ENCODE measurements at regions not wholly inside any gene's neighbourhood (a gene's known extent, or its start where the extent isn't known, plus 50 kb on each side); places are given as distances from the start of the nearest gene placed in this dataset.

- Histone ChIP-seq H3K4me1 (ENCODE audit: control insufficient read depth, extremely low read depth, insufficient read depth, low read length) (peaks cover 3% of the 10 kb centered on the region), H3K36me3 (ENCODE audit: control insufficient read depth in 2 of 2, extremely low read depth in 1 of 2, insufficient read depth in 2 of 2, low read length in 2 of 2) (no peaks in the 10 kb centered on the region), H3K27me3 (ENCODE audit: control insufficient read depth, extremely low read depth, insufficient read depth, low read length) (no peaks in the 10 kb centered on the region), H3K4me2 (ENCODE audit: control insufficient read depth, extremely low read depth, insufficient read depth, low read depth, low read length) (no peak overlapping the region), H4K20me1 (ENCODE audit: control insufficient read depth, extremely low read depth, insufficient read depth, low read length) (no peaks in the 10 kb centered on the region), H3K27ac (ENCODE audit: control insufficient read depth, insufficient read depth, low read length) (no peak overlapping the region), H3K9ac (ENCODE audit: control insufficient read depth, extremely low read depth, insufficient read depth, low read length) (no peak overlapping the region), H3K9me3 (ENCODE audit: control insufficient read depth, low read depth, low read length) (no peaks in the 10 kb centered on the region), H3K9me1 (ENCODE audit: control insufficient read depth, extremely low read depth, insufficient read depth, low read length) (no peaks in the 10 kb centered on the region), H3K79me2 (ENCODE audit: control insufficient read depth, insufficient read depth, low read length) (no peaks in the 10 kb centered on the region), H3K4me3 (ENCODE audit: control insufficient read depth in 2 of 3, extremely low read depth in 1 of 3, insufficient read depth in 2 of 3, low read depth in 1 of 3, low read length in 3 of 3) (no peak overlapping the region), H2AFZ (ENCODE audit: control insufficient read depth, low read length) (no peak overlapping the region)
- no peak for DNase-seq (ENCODE audit: low read depth, low spot score)
- dilution Hi-C loops (cut with MboI; ENCODE audit: extremely low pct_ligation_motif_present, low sequenced_read_pairs): no loop called here
- FAIRE-seq: no peak
- TF ChIP-seq EZH2 (IDR thresholded peaks at IDR 0.05; ENCODE audit: low read length) (no peak), CTCF (optimal IDR thresholded peaks at IDR 0.05 in 1 of 3, IDR thresholded peaks at IDR 0.05 in 1 of 3, conservative IDR thresholded peaks at IDR 0.05 in 1 of 3; ENCODE audit: extremely low read depth in 1 of 3, insufficient read depth in 2 of 3, low read length in 3 of 3) (no peak)
Measured at GRCh38 chr2:181125359-181125758, 145.0 kb downstream of the UBE2E3 start.

GRCh38 chr2:181126311-181126868 is 146.0 kb downstream of the UBE2E3 start:
- Histone ChIP-seq H3K4me3 (ENCODE audit: control insufficient read depth in 2 of 3, extremely low read depth in 1 of 3, insufficient read depth in 2 of 3, low read depth in 1 of 3, low read length in 3 of 3) (no peak overlapping the region), H3K79me2 (ENCODE audit: control insufficient read depth, insufficient read depth, low read length) (no peaks in the 10 kb centered on the region), H3K9me3 (ENCODE audit: control insufficient read depth, low read depth, low read length) (no peaks in the 10 kb centered on the region), H3K9me1 (ENCODE audit: control insufficient read depth, extremely low read depth, insufficient read depth, low read length) (no peaks in the 10 kb centered on the region), H2AFZ (ENCODE audit: control insufficient read depth, low read length) (no peak overlapping the region), H4K20me1 (ENCODE audit: control insufficient read depth, extremely low read depth, insufficient read depth, low read length) (no peaks in the 10 kb centered on the region), H3K27ac (ENCODE audit: control insufficient read depth, insufficient read depth, low read length) (no peak overlapping the region), H3K9ac (ENCODE audit: control insufficient read depth, extremely low read depth, insufficient read depth, low read length) (no peak overlapping the region), H3K4me1 (ENCODE audit: control insufficient read depth, extremely low read depth, insufficient read depth, low read length) (peaks cover 3% of the 10 kb centered on the region), H3K4me2 (ENCODE audit: control insufficient read depth, extremely low read depth, insufficient read depth, low read depth, low read length) (no peak overlapping the region), H3K27me3 (ENCODE audit: control insufficient read depth, extremely low read depth, insufficient read depth, low read length) (no peaks in the 10 kb centered on the region), H3K36me3 (ENCODE audit: control insufficient read depth in 2 of 2, extremely low read depth in 1 of 2, insufficient read depth in 2 of 2, low read length in 2 of 2) (no peaks in the 10 kb centered on the region)
- no peak for TF ChIP-seq CTCF (optimal IDR thresholded peaks at IDR 0.05 in 1 of 3, IDR thresholded peaks at IDR 0.05 in 1 of 3, conservative IDR thresholded peaks at IDR 0.05 in 1 of 3; ENCODE audit: extremely low read depth in 1 of 3, insufficient read depth in 2 of 3, low read length in 3 of 3)
- no peak for TF ChIP-seq EZH2 (IDR thresholded peaks at IDR 0.05; ENCODE audit: low read length)
- FAIRE-seq: no peak
- no peak for DNase-seq (ENCODE audit: low read depth, low spot score)
- dilution Hi-C loops (cut with MboI; ENCODE audit: extremely low pct_ligation_motif_present, low sequenced_read_pairs): no loop called here
